HUES48 (cell line): ENCODE measurements at regions not wholly inside any gene's neighbourhood (a gene's known extent, or its start where the extent isn't known, plus 50 kb on each side); places are given as distances from the start of the nearest gene placed in this dataset.

Experiments used
- H3K27ac ChIP-seq: one replicate; pipeline ENCODE4 v1.7.0; 2013; ENCODE audit warnings: low read depth, low read length, inconsistent platforms
- H3K27me3 ChIP-seq: 2 replicates; pipeline ENCODE4 v1.6.1; 2013; ENCODE audit warnings: mild to moderate bottlenecking, low read length; ENCODE audit not compliant: control insufficient read depth, insufficient read depth
- H3K36me3 ChIP-seq: 2 replicates; pipeline ENCODE4 v1.6.1; 2013; ENCODE audit warnings: low read length; ENCODE audit not compliant: control insufficient read depth, insufficient read depth
- H3K4me1 ChIP-seq: 2 replicates; pipeline ENCODE4 v1.6.1; 2013; ENCODE audit warnings: mild to moderate bottlenecking, low read length; ENCODE audit not compliant: control insufficient read depth, insufficient read depth
- H3K4me3 ChIP-seq: 2 replicates; pipeline ENCODE4 v1.5.1; 2013; ENCODE audit warnings: mild to moderate bottlenecking, low read depth, low read length
- H3K9ac ChIP-seq: 2 replicates; pipeline ENCODE4 v1.6.1; 2013; ENCODE audit warnings: mild to moderate bottlenecking, low read depth, low read length, moderate library complexity
- H3K9me3 ChIP-seq: 2 replicates; pipeline ENCODE4 v1.6.1; 2013; ENCODE audit warnings: low read length; ENCODE audit not compliant: control insufficient read depth, insufficient read depth

DNA sequence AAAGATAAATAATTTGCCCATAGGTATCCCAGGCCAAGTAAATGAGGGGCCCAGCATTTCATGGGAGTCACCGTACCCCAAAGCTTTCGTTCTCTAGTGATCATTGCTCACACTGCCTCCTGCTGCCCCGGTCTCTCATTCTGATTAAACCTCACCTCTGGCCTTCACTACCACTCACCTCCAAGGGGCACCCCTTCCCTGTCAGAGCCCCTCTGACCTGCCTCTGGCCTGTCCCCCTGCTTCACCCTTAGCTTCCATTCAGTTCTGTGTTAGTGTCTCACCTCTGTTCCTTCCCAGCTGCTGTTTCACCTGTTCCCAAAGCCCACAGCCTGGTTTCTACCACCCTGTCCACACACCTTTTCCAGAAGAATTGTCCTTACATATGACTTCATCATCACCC, 150.3 kb upstream of the E2F8 start:
- H3K27me3 ChIP-seq, result no peaks in the 10 kb centered on the region
- H3K9me3 ChIP-seq, result no peaks in the 10 kb centered on the region
- no peak overlapping the region for H3K4me3 ChIP-seq
- no peak overlapping the region for H3K9ac ChIP-seq
- no peaks in the 10 kb centered on the region for H3K36me3 ChIP-seq
- H3K4me1 ChIP-seq, result no peaks in the 10 kb centered on the region; the same call in 1 of the 2 replicates
- H3K27ac ChIP-seq, result no peak overlapping the region

DNA sequence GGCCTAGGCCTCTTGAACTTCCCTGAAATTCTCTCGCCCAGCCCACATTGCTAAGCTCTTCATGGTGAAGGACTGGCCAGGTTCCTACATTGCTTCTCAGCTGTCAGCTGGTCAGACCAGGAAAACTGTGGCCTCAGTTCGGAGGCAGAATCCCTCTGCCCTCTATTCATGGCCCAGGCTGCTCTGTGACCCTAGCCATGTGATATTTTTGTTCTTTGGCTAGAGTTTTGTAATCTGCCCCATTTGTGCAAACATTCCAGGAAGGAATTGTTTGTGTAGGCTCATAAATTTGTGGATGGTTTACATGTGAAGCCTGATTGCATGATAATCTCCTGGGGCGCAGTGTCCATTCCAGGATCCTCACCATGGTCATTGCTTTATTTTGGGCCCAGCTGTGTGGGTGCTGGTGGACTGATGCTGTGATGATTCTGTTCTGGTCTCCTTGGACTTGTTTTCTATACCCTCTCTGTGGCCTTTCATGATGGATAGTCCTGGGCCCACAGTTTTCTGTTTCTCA, 149.1 kb upstream of the E2F8 start:
- Histone ChIP-seq H3K4me3 (no peak overlapping the region), H3K27me3 (no peaks in the 10 kb centered on the region), H3K9ac (no peak overlapping the region), H3K36me3 (no peaks in the 10 kb centered on the region), H3K9me3 (no peaks in the 10 kb centered on the region), H3K27ac (no peak overlapping the region), H3K4me1 (no peaks in the 10 kb centered on the region)

DNA sequence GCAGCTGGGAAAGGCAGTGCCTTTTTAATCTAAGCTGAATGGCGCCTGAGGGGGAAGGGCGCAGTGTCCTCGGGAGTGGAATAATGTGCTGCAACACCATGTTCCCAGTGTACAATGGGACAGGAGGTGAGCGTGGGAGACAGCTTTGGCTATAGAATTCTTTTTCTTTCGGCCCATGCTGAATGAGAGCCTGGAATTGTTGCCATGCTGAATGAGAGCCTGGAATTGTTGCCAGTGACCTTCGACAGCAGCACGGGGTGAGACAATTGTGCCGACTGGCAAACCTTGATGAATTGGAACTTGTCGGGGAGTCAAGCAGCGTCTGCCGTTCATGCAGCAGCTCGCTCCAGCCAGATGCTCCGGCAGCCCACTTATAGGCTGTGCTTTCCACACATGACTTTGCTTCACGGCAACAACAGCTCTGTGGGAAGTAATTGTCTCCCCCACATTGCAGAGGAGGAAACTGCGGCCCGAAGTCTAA, 141.4 kb upstream of the E2F8 start:
- H3K27ac ChIP-seq, result no peak overlapping the region
- H3K9me3 ChIP-seq, result no peaks in the 10 kb centered on the region
- no peak overlapping the region for H3K4me3 ChIP-seq
- no peak overlapping the region for H3K9ac ChIP-seq
- H3K27me3 ChIP-seq, result no peaks in the 10 kb centered on the region
- H3K36me3 ChIP-seq, result no peaks in the 10 kb centered on the region
- H3K4me1 ChIP-seq, result no peaks in the 10 kb centered on the region

DNA sequence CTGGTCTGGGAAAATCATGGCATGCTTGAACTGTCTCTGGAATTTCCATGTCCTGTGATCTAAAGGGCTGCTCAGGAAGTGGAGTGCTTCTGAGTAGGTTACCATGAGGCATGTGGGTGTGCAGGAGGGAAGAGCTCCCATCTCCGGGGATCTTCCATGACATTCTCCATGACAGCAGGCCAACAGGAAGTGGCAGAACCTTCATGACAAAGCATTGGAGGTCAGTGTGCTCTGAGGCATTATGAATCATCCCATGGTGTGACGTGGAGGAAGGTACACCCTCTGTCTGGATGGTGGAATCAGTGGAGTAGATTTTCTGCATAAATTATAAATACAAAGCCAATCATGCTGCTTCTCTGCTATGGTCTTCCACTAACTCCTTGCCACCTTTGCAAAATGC, 139.6 kb upstream of the E2F8 start:
- H3K36me3 ChIP-seq, result no peaks in the 10 kb centered on the region
- H3K9me3 ChIP-seq, result no peaks in the 10 kb centered on the region
- H3K4me3 ChIP-seq, result no peak overlapping the region
- H3K27me3 ChIP-seq, result no peaks in the 10 kb centered on the region
- H3K4me1 ChIP-seq, result no peaks in the 10 kb centered on the region
- H3K27ac ChIP-seq, result no peak overlapping the region
- H3K9ac ChIP-seq, result no peak overlapping the region

DNA sequence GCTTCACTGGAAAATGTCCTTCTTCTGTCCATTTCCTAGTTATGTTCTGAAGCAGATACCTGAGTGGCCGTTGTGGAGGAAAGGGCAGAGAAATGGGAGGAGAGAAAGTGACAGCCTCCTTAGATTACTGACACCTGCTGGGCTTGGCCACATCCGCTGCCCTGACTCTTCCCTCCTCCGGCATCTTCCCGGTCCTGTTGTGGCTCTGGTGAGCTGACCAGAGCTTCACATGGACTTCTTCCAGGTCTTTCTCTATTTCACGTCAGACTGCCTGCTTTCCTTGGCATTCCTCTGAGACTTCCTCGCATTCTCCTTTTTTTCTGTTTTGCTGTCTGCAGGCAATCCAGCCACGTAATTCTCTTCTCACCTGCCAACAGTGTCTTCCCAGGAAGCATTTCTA, 138.7 kb upstream of the E2F8 start:
- Histone ChIP-seq H3K36me3 (no peaks in the 10 kb centered on the region), H3K4me1 (no peaks in the 10 kb centered on the region), H3K27me3 (no peaks in the 10 kb centered on the region), H3K9ac (no peak overlapping the region), H3K27ac (no peak overlapping the region), H3K4me3 (no peak overlapping the region), H3K9me3 (no peaks in the 10 kb centered on the region)

DNA sequence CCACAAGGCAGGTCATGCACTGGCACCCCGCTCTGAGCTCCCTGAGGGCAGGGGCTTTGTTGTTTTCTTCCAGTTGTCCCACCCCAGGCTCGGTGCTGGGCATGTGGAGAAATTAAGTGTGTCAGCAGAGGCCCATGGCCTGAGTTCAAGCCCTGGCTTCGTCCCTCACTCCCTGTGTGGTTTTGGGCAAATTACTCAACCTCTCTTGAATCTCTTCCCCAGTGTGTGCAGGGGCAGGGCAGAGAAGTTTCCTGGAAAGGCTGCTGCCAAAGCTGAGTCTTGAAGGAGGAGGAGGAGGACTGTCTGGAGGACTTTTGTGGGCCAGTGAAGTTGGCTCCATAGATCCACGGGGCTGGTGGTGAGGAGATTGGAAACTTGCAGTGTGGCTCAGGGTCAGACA, 138.1 kb upstream of the E2F8 start:
- Histone ChIP-seq H3K4me1 (no peaks in the 10 kb centered on the region), H3K36me3 (no peaks in the 10 kb centered on the region), H3K9me3 (no peaks in the 10 kb centered on the region), H3K27me3 (no peaks in the 10 kb centered on the region), H3K4me3 (no peak overlapping the region), H3K9ac (no peak overlapping the region), H3K27ac (no peak overlapping the region)

DNA sequence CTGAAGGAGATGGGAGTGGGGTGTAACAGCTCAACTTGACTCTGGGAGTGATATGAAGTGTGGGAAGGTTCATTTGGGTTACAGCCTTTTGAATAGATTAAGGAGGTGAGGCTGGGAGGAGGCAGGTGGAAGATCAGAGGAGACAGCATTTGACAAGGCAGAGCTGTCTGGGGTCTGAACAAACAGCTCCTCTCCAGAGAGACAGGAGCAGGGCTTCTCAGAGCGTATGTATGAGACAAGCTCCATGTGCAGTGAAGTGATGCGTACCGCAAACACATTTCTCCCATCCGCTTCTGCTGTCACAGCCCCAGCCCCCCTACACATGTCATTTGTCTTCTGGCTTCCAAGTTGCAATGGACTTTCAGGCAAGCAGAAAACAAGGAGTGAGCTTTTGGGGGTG, 137.1 kb upstream of the E2F8 start:
- Histone ChIP-seq H3K9ac (no peak overlapping the region), H3K4me1 (no peaks in the 10 kb centered on the region), H3K27ac (no peak overlapping the region), H3K4me3 (no peak overlapping the region), H3K27me3 (no peaks in the 10 kb centered on the region), H3K36me3 (no peaks in the 10 kb centered on the region), H3K9me3 (no peaks in the 10 kb centered on the region)

DNA sequence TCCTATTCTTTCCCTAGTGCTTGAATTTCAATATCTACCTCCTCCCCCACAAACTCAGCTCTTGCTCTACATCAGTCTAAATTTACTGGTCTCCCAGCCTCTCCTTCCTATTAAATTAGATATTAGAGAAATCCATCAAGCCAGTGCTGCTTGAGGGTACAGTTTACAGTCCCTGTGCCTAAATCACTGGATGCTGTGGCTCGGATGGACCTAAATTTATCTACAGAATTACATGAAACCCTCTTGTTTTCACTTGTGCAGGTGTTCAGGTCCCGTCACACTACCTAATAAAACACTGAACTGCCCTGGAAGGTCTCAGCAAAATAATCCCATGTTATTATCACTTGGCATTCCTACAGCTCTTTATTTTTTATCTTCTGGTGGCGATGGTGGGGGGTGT, 134.7 kb upstream of the E2F8 start:
- no peaks in the 10 kb centered on the region for H3K9me3 ChIP-seq
- H3K36me3 ChIP-seq, result no peaks in the 10 kb centered on the region
- no peak overlapping the region for H3K9ac ChIP-seq
- 0 out of 2 replicates have a peak, but pooled peaks cover 5% of the 10 kb centered on the region for H3K4me1 ChIP-seq
- no peak overlapping the region for H3K4me3 ChIP-seq
- H3K27ac ChIP-seq, result no peak overlapping the region
- H3K27me3 ChIP-seq, result no peaks in the 10 kb centered on the region

DNA sequence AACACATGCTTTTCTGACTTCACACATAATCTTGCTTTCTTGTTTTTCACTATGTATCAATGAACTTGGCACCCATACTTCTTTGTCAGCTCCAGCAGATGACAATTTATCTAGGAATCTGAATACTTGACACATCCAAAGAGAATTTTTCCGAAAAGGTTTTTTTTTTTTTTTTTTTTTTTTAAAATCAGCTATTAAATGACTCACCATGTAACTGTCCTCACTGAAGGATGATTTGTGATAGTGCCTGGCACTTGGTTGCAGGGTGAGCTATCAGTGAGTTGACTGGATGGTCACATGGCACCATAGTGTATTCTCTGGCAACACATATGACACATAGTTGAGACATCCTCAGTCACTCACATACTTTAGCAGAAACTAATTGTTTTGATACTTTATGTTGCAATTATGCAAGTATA, 133.4 kb upstream of the E2F8 start:
- Histone ChIP-seq H3K9me3 (no peaks in the 10 kb centered on the region), H3K4me1 (0 out of 2 replicates have a peak, but pooled peaks cover 5% of the 10 kb centered on the region), H3K9ac (no peak overlapping the region), H3K36me3 (no peaks in the 10 kb centered on the region), H3K27ac (no peak overlapping the region), H3K4me3 (no peak overlapping the region), H3K27me3 (no peaks in the 10 kb centered on the region)

DNA sequence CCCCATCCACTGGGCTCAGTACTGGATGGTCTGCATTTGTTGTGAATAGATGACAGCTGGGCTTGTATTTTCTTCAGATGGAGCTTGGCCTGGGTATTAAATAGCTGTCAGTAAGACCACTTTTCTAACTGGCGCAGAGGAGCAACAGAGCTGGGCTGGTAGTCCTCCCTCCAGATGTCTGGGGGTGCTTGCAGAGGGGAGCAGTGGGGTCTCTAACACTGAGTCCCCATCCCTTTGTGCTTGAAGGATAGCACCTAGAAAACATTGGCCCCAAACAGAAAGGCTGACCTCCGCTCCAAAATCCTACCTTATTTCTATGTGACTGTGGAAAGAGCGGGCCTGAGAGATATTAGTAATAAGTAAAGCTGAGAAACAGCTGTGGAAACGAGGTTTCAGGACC, 131.6 kb upstream of the E2F8 start:
- no peak overlapping the region for H3K27ac ChIP-seq
- H3K4me1 ChIP-seq, result 0 out of 2 replicates have a peak, but pooled peaks cover 5% of the 10 kb centered on the region
- H3K4me3 ChIP-seq, result no peak overlapping the region
- no peaks in the 10 kb centered on the region for H3K9me3 ChIP-seq
- no peak overlapping the region for H3K9ac ChIP-seq
- no peaks in the 10 kb centered on the region for H3K27me3 ChIP-seq
- no peaks in the 10 kb centered on the region for H3K36me3 ChIP-seq

DNA sequence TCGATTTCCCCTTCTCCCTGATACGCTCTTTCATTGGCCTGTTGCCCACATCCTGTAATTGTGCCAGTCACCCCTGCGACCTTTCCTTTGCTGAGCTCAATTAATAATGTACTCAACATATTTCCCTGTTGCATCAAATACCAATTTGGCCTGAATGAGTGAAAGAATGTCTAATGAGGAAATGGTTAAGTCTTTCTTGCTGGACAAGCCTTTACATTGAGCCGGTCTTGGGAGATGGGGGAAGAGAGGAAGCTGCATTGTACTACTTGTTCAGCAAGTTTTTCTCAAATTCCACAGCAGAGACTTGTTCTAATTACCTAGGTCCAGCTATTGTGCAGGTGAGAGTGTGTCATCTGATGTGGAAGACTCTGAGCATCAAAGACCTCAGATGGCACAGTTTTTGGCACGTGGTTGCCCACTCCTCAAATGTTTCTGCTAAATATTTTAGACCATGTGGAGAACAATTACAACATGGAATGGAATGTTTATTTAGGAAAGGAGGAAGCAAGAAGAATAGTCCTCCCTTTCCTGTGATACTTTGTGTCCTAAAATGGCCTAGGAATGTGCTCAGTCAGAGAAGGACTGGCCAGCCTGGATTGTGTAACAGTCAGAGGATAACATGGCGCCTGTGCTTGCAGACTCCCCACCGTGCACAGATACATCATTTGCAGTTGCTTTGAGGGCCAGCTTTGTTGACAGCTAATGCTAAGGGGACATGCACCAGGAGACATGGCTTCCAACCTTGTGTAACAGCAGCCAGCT, 129.5 kb upstream of the E2F8 start:
- no peaks in the 10 kb centered on the region for H3K36me3 ChIP-seq
- H3K27ac ChIP-seq, result no peak overlapping the region
- no peaks in the 10 kb centered on the region for H3K9me3 ChIP-seq
- no peaks in the 10 kb centered on the region for H3K27me3 ChIP-seq
- H3K4me3 ChIP-seq, result no peak overlapping the region
- H3K9ac ChIP-seq, result no peak overlapping the region
- H3K4me1 ChIP-seq, result 0 out of 2 replicates have a peak, but pooled peaks cover 5% of the 10 kb centered on the region
